ENCODE measurements at regions not wholly inside any gene's neighbourhood (a gene's known extent, or its start where the extent isn't known, plus 50 kb on each side); places are given as distances from the start of the nearest gene placed in this dataset.

- TF ChIP-seq POLR2A (IDR thresholded peaks at IDR 0.05) = no peak
- no peak for TF ChIP-seq CTCF (IDR thresholded peaks at IDR 0.05)
- TF ChIP-seq POLR2AphosphoS5 (IDR thresholded peaks at IDR 0.05) = no peak
- no peak for TF ChIP-seq EP300 (IDR thresholded peaks at IDR 0.05)
Observed at GRCh38 chr16:24652209-24652712, 77.2 kb upstream of the TNRC6A start.

All from suprapubic skin (tissue), 4 donors.